A673 (cell line): ENCODE measurements at regions not wholly inside any gene's neighbourhood (a gene's known extent, or its start where the extent isn't known, plus 50 kb on each side); places are given as distances from the start of the nearest gene placed in this dataset.

ENCODE experiments used
- BruUV-seq: library from RNA; stranded (reverse); fragments of 400-500 nt; replicated peaks from 2 replicates; lab custom pipeline; 2021; lab: Mats Ljungman, UMichigan
- CTCF ChIA-PET: fragments of 300-600 bp; sonication (Branson Sonifier 250); formaldehyde crosslinking; loops from one replicate; lab custom pipeline; 2022; ENCODE audit warnings: antibody characterized with exemption; lab: Charles Lee
- POLR2A ChIA-PET: fragments of 300-600 bp; sonication (Branson Sonifier 250); formaldehyde crosslinking; loops from one replicate; lab custom pipeline; 2022; ENCODE audit warnings: antibody characterized with exemption; ENCODE audit not compliant: low non-redundant PET; lab: Charles Lee
- DNase-seq: peaks from one replicate; pipeline ENCODE4 v3.0.0-alpha.2; 2015; ENCODE audit warnings: low spot score
- H3K27ac ChIP-seq: fragments of 200-600 bp; sonication (generic); 2 replicates; pipeline ENCODE4 v1.5.1; 2016; ENCODE audit warnings: mixed run types, low read depth, mild to moderate bottlenecking, mixed read lengths, antibody characterized with exemption, low read length; ENCODE audit not compliant: poor library complexity, severe bottlenecking
- H3K27me3 ChIP-seq: fragments of 200-600 bp; sonication (generic); replicated peaks from 2 replicates; pipeline ENCODE4 v1.6.1; 2017; ENCODE audit warnings: mixed run types, low read depth, mild to moderate bottlenecking, mixed read lengths, antibody characterized with exemption, low read length; ENCODE audit not compliant: insufficient read depth, poor library complexity
- H3K36me3 ChIP-seq: fragments of 200-600 bp; sonication (generic); 2 replicates; pipeline ENCODE4 v1.6.1; 2016; ENCODE audit warnings: mixed run types, mild to moderate bottlenecking, mixed read lengths, antibody characterized with exemption, low read length; ENCODE audit not compliant: insufficient read depth, poor library complexity, severe bottlenecking
- H3K4me1 ChIP-seq: fragments of 200-600 bp; sonication (generic); 2 replicates; pipeline ENCODE4 v1.6.1; 2017; ENCODE audit warnings: mixed run types, mild to moderate bottlenecking, mixed read lengths, antibody characterized with exemption, low read length; ENCODE audit not compliant: insufficient read depth, poor library complexity, severe bottlenecking
- H3K4me3 ChIP-seq: fragments of 200-600 bp; sonication (generic); 2 replicates; pipeline ENCODE4 v1.5.1; 2016; ENCODE audit warnings: low read depth, mixed run types, mild to moderate bottlenecking, mixed read lengths, low read length; ENCODE audit not compliant: poor library complexity, severe bottlenecking
- H3K9me3 ChIP-seq: fragments of 200-600 bp; sonication (generic); 2 replicates; pipeline ENCODE4 v1.6.1; 2016; ENCODE audit warnings: mixed run types, low read depth, mild to moderate bottlenecking, mixed read lengths, antibody characterized with exemption, low read length; ENCODE audit not compliant: poor library complexity, severe bottlenecking
- EZH2 ChIP-seq: fragments of 200-600 bp; sonication (generic); IDR thresholded peaks from 2 replicates; pipeline ENCODE4 v1.6.1; 2017; ENCODE audit warnings: borderline replicate concordance, low read depth, mild to moderate bottlenecking, mixed read lengths, antibody characterized with exemption, low read length; ENCODE audit not compliant: poor library complexity, severe bottlenecking
- intact Hi-C: fragments of 100-400 bp; cut with micrococcal nuclease; formaldehyde crosslinking; loops from one replicate; pipeline ENCODE4 v1.10.0; 2022; ENCODE audit not compliant: unreplicated experiment
- TF ChIP-seq, protein P1 (sequence below): fragments of 300-800, 200-600 bp; sonication (generic); conservative IDR thresholded peaks from 2 replicates; pipeline ENCODE4 v1.5.1; 2017; ENCODE audit warnings: low read depth, mild to moderate bottlenecking, antibody characterized with exemption, low read length, moderate library complexity, mixed read lengths

DNA sequence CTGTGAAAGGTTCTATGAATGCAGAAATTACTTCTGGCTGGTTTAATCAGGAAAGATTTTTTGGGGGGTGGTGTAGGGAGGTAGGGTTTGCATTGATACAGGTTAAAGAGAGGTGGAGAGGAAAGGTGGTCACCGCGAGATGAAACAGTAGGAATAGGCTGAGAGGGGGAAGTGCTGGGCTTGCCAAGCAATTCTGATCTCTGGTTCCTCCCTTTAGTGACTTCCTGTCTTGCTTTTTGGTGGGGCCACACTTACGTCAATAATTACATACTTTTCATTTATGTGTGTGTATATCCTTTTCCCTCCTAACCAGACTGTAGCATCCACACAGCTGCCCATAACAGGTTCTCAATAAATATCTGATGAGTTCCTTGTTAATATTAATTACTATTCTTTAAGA lies 120.0 kb downstream of the CTNND1 start:
- no peak for DNase-seq
- no peaks in the 10 kb centered on the region for H3K36me3 ChIP-seq
- ChIA-PET POLR2A (no interaction called here), CTCF (no interaction called here)
- intact Hi-C loops, result no loop called here
- no peaks in the 10 kb centered on the region for H3K9me3 ChIP-seq
- H3K27me3 ChIP-seq, result peaks cover 3% of the 10 kb centered on the region
- H3K4me3 ChIP-seq, result no peak overlapping the region
- H3K27ac ChIP-seq, result no peak overlapping the region
- no TSS peak for BruUV-seq
- TF ChIP-seq EZH2, result no peak
- TF ChIP-seq, protein P1, sequence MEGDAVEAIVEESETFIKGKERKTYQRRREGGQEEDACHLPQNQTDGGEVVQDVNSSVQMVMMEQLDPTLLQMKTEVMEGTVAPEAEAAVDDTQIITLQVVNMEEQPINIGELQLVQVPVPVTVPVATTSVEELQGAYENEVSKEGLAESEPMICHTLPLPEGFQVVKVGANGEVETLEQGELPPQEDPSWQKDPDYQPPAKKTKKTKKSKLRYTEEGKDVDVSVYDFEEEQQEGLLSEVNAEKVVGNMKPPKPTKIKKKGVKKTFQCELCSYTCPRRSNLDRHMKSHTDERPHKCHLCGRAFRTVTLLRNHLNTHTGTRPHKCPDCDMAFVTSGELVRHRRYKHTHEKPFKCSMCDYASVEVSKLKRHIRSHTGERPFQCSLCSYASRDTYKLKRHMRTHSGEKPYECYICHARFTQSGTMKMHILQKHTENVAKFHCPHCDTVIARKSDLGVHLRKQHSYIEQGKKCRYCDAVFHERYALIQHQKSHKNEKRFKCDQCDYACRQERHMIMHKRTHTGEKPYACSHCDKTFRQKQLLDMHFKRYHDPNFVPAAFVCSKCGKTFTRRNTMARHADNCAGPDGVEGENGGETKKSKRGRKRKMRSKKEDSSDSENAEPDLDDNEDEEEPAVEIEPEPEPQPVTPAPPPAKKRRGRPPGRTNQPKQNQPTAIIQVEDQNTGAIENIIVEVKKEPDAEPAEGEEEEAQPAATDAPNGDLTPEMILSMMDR, result no peak
- H3K4me1 ChIP-seq, result no peaks in the 10 kb centered on the region

DNA sequence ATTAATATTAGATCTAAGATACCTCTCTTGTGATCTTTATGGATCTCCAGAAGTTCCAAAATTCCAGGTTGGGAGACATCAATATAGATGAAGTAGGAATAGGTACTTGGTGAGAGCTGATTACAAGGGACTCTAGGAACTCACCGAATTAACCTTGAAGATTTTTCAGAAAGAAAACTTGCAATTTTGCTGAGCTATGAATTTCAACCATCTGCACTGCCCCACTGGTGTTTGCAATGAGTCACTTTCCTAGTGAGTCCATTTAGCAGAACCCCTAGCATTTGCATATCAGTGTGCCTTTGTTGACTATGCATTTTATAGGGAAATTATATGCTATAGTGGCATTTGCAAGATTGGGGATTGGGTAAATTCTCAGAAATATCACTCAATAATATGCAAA lies 122.0 kb downstream of the CTNND1 start:
- BruUV-seq, result no TSS peak
- Histone ChIP-seq H3K27me3 (peaks cover 3% of the 10 kb centered on the region), H3K4me1 (no peaks in the 10 kb centered on the region), H3K36me3 (no peaks in the 10 kb centered on the region), H3K4me3 (no peak overlapping the region), H3K27ac (no peak overlapping the region), H3K9me3 (no peaks in the 10 kb centered on the region)
- POLR2A ChIA-PET, result no interaction called here
- intact Hi-C loops, result no loop called here
- TF ChIP-seq, protein P1, result no peak
- no peak for TF ChIP-seq EZH2
- CTCF ChIA-PET, result no interaction called here
- no peak for DNase-seq

DNA sequence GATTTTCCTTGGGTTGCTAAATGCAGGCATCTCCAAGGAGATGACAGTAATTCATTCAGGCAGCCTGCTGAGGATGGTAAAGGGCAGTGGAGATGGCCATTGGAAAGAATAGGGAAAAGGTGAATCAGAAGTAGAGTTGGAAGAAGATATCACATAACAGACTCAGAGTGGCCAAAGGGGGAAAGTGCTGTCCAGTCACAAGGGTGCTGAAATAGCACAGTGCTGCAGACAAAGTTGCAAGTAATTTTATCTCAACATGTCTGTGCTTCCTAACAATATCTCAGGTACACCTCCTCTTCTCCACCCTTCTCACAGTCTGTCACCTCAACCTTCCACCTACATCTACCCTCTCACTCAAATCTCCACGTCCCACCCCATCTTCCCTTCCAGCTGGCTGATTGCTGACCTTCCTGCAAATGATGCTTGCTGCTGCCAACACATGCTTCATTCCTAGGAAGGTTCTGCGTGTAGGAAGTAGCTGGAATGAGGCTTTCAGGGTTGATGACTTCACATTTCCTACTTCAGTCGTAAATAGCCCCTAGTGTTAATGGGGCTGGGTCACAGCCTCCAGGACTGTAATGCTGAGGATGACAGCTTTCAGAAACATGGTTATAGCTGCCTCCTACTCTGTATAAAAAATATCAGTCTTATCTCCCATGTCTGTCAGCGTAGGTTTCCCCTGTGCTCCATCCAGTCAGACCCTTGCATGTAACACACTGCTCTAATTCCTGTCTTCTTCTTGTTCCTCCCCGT lies 123.9 kb downstream of the CTNND1 start:
- no peak overlapping the region for H3K4me3 ChIP-seq
- CTCF ChIA-PET, result no interaction called here
- no TSS peak for BruUV-seq

More for the DNA sequence above, 123.9 kb downstream of the CTNND1 start:
- POLR2A ChIA-PET, result no interaction called here
- no peak for TF ChIP-seq EZH2
- TF ChIP-seq, protein P1, result no peak
- H3K4me1 ChIP-seq, result no peaks in the 10 kb centered on the region
- no peak overlapping the region for H3K27ac ChIP-seq
- no peaks in the 10 kb centered on the region for H3K9me3 ChIP-seq
- H3K36me3 ChIP-seq, result no peaks in the 10 kb centered on the region
- H3K27me3 ChIP-seq, result peaks cover 3% of the 10 kb centered on the region
- intact Hi-C loops, result no loop called here
- peak; percentile 48 for DNase-seq
